ENCODE measurements at regions not wholly inside any gene's neighbourhood (a gene's known extent, or its start where the extent isn't known, plus 50 kb on each side); places are given as distances from the start of the nearest gene placed in this dataset.

DNA sequence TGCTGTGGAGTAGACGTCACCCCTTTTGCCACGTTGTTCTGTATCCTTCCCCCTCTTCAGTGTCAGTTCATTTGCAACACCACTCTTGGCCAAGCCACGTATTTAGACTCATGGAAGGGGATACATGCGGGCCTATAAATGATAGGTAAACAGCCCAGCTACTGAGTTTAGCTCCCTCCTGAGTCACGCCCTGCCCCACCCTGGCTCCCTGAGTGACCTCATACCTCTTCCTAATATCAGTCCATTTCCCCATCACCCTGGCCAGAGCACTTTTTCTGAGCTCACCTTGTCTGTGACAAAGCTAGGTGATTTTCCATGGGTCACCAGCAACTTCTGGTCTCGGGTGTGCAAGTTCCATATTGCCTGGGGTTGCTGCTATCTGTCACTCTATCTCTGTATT, 147.2 kb upstream of the MAF start (continued):
- TF ChIP-seq, protein P1, sequence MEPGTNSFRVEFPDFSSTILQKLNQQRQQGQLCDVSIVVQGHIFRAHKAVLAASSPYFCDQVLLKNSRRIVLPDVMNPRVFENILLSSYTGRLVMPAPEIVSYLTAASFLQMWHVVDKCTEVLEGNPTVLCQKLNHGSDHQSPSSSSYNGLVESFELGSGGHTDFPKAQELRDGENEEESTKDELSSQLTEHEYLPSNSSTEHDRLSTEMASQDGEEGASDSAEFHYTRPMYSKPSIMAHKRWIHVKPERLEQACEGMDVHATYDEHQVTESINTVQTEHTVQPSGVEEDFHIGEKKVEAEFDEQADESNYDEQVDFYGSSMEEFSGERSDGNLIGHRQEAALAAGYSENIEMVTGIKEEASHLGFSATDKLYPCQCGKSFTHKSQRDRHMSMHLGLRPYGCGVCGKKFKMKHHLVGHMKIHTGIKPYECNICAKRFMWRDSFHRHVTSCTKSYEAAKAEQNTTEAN (CRISPR knock-in tag; IDR thresholded peaks at IDR 0.05): no peak
- TF ChIP-seq, protein P2, sequence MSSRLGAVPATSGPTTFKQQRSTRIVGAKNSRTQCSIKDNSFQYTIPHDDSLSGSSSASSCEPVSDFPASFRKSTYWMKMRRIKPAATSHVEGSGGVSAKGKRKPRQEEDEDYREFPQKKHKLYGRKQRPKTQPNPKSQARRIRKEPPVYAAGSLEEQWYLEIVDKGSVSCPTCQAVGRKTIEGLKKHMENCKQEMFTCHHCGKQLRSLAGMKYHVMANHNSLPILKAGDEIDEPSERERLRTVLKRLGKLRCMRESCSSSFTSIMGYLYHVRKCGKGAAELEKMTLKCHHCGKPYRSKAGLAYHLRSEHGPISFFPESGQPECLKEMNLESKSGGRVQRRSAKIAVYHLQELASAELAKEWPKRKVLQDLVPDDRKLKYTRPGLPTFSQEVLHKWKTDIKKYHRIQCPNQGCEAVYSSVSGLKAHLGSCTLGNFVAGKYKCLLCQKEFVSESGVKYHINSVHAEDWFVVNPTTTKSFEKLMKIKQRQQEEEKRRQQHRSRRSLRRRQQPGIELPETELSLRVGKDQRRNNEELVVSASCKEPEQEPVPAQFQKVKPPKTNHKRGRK (CRISPR knock-in tag; IDR thresholded peaks at IDR 0.05; ENCODE audit: borderline replicate concordance): no peak

DNA sequence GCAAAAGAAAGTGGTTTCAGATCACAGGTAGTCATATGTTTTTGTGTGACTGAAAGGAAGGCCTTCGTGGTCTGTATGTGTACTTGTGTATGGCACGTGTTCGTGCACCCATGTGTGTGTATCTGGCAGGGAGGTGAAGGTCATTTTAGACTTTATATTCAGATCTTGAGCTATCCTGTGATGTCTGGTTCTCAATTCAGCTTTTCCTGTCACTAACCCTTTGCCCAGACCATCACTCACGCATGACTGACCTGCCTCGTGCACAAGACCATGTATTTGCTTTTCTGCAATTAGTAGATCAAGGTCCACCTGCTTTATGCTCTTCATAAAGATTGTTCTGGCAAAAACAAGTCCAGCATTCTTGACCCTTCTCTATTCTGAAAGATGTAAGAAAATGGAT, 139.7 kb upstream of the MAF start:
- POLR2A ChIA-PET: no interaction called here
- H3K27me3 Mint-ChIP-seq (ENCODE audit: low read depth): no peaks in the 10 kb centered on the region
- peaks cover 15% of the 10 kb centered on the region for H3K4me1 Mint-ChIP-seq
- peaks cover 14% of the 10 kb centered on the region for H3K9me3 Mint-ChIP-seq
- H3K36me3 Mint-ChIP-seq: no peaks in the 10 kb centered on the region
- CTCF ChIA-PET: no interaction called here
- no peak overlapping the region for H3K4me3 Mint-ChIP-seq
- ATAC-seq: no peak
- DNase-seq (ENCODE audit: low spot score): no peak
- TF ChIP-seq ELF4 (CRISPR knock-in tag; IDR thresholded peaks at IDR 0.05; ENCODE audit: low read depth) (no peak), RORB (CRISPR knock-in tag; IDR thresholded peaks at IDR 0.05) (no peak), ZNF317 (CRISPR knock-in tag; IDR thresholded peaks at IDR 0.05; ENCODE audit: borderline replicate concordance, low read depth) (no peak), FOXJ3 (CRISPR knock-in tag; IDR thresholded peaks at IDR 0.05; ENCODE audit: borderline replicate concordance) (no peak), ZNF416 (CRISPR knock-in tag; IDR thresholded peaks at IDR 0.05) (no peak), ZNF423 (CRISPR knock-in tag; IDR thresholded peaks at IDR 0.05) (no peak), ETV6 (CRISPR knock-in tag; IDR thresholded peaks at IDR 0.05) (no peak)
- TF ChIP-seq, protein P3, sequence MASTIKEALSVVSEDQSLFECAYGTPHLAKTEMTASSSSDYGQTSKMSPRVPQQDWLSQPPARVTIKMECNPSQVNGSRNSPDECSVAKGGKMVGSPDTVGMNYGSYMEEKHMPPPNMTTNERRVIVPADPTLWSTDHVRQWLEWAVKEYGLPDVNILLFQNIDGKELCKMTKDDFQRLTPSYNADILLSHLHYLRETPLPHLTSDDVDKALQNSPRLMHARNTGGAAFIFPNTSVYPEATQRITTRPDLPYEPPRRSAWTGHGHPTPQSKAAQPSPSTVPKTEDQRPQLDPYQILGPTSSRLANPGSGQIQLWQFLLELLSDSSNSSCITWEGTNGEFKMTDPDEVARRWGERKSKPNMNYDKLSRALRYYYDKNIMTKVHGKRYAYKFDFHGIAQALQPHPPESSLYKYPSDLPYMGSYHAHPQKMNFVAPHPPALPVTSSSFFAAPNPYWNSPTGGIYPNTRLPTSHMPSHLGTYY (CRISPR knock-in tag; IDR thresholded peaks at IDR 0.05): no peak
- TF ChIP-seq, protein P4, sequence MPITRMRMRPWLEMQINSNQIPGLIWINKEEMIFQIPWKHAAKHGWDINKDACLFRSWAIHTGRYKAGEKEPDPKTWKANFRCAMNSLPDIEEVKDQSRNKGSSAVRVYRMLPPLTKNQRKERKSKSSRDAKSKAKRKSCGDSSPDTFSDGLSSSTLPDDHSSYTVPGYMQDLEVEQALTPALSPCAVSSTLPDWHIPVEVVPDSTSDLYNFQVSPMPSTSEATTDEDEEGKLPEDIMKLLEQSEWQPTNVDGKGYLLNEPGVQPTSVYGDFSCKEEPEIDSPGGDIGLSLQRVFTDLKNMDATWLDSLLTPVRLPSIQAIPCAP (CRISPR knock-in tag; IDR thresholded peaks at IDR 0.05): no peak
- TF ChIP-seq, protein P5, sequence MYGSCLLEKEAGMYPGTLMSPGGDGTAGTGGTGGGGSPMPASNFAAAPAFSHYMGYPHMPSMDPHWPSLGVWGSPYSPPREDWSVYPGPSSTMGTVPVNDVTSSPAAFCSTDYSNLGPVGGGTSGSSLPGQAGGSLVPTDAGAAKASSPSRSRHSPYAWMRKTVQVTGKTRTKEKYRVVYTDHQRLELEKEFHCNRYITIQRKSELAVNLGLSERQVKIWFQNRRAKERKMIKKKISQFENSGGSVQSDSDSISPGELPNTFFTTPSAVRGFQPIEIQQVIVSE (CRISPR knock-in tag; IDR thresholded peaks at IDR 0.05; ENCODE audit: borderline replicate concordance): no peak
- TF ChIP-seq, protein P2 (CRISPR knock-in tag; IDR thresholded peaks at IDR 0.05; ENCODE audit: borderline replicate concordance): no peak
- TF ChIP-seq, protein P6, sequence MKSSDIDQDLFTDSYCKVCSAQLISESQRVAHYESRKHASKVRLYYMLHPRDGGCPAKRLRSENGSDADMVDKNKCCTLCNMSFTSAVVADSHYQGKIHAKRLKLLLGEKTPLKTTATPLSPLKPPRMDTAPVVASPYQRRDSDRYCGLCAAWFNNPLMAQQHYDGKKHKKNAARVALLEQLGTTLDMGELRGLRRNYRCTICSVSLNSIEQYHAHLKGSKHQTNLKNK (CRISPR knock-in tag; IDR thresholded peaks at IDR 0.05): no peak
- TF ChIP-seq, protein P7, sequence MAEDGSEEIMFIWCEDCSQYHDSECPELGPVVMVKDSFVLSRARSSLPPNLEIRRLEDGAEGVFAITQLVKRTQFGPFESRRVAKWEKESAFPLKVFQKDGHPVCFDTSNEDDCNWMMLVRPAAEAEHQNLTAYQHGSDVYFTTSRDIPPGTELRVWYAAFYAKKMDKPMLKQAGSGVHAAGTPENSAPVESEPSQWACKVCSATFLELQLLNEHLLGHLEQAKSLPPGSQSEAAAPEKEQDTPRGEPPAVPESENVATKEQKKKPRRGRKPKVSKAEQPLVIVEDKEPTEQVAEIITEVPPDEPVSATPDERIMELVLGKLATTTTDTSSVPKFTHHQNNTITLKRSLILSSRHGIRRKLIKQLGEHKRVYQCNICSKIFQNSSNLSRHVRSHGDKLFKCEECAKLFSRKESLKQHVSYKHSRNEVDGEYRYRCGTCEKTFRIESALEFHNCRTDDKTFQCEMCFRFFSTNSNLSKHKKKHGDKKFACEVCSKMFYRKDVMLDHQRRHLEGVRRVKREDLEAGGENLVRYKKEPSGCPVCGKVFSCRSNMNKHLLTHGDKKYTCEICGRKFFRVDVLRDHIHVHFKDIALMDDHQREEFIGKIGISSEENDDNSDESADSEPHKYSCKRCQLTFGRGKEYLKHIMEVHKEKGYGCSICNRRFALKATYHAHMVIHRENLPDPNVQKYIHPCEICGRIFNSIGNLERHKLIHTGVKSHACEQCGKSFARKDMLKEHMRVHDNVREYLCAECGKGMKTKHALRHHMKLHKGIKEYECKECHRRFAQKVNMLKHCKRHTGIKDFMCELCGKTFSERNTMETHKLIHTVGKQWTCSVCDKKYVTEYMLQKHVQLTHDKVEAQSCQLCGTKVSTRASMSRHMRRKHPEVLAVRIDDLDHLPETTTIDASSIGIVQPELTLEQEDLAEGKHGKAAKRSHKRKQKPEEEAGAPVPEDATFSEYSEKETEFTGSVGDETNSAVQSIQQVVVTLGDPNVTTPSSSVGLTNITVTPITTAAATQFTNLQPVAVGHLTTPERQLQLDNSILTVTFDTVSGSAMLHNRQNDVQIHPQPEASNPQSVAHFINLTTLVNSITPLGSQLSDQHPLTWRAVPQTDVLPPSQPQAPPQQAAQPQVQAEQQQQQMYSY (CRISPR knock-in tag; IDR thresholded peaks at IDR 0.05): no peak
- no peak overlapping the region for H3K27ac Mint-ChIP-seq

Data from WTC11 (cell line).